ENCODE measurements at regions not wholly inside any gene's neighbourhood (a gene's known extent, or its start where the extent isn't known, plus 50 kb on each side); places are given as distances from the start of the nearest gene placed in this dataset.

DNA sequence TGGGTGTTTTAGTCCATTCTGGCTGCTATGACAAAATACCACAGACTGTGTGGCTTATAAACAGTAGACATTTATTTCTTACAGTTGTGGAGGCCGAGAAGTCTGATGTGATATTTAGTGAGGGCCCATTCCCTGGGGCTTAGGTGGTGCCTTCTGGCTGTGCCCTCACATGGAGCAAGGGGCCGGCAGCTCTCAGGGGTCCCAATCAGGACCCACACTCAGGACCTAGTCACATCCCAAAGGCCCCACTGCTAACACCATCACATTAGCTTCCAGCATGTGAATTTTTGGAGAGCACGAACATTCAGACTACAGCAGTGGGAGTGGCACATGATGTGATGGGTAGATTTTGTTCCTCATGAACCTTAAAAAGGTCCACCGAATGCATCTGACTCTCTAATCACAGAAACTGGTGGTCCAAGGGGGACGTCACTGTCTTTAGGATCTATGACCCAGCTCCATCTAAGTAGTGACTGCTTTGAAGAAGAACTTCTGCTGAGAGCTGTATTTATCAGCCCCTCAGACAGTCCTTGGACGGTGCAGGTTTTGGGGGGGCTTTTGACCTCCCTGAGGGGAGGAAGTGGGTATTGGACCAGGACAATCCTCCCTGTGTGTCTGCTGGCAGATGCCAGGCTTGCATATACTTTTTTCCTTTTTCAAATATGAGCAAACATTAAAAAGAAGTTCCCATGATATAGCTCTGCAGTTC is 154.5 kb upstream of the ZNF32 start:
- TF ChIP-seq, protein P1, sequence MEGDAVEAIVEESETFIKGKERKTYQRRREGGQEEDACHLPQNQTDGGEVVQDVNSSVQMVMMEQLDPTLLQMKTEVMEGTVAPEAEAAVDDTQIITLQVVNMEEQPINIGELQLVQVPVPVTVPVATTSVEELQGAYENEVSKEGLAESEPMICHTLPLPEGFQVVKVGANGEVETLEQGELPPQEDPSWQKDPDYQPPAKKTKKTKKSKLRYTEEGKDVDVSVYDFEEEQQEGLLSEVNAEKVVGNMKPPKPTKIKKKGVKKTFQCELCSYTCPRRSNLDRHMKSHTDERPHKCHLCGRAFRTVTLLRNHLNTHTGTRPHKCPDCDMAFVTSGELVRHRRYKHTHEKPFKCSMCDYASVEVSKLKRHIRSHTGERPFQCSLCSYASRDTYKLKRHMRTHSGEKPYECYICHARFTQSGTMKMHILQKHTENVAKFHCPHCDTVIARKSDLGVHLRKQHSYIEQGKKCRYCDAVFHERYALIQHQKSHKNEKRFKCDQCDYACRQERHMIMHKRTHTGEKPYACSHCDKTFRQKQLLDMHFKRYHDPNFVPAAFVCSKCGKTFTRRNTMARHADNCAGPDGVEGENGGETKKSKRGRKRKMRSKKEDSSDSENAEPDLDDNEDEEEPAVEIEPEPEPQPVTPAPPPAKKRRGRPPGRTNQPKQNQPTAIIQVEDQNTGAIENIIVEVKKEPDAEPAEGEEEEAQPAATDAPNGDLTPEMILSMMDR (IDR thresholded peaks at IDR 0.05; ENCODE audit: low read depth, low read length): no peak
- no peak for DNase-seq (ENCODE audit: extremely low read depth, low read depth)

DNA sequence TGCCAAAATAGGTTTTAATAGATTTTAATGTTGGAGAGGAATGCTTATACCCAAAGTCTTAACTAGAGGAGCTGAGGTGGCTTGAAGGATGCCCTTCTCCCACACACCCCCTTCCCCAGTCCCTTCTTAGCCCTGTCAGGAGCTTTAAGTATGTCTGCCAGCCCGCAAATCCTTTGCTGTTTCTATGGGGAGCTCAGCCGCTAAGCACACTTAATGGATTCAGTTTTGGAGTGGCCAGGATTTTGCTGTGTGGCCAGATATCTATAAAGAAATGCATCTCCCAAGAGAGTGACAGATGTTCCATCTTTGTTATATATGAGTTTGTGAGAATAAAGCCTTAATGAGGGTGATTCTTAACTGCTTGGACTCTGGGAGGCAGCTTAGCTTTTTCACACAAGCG is 152.9 kb upstream of the ZNF32 start:
- TF ChIP-seq, protein P1 (IDR thresholded peaks at IDR 0.05; ENCODE audit: low read depth, low read length): no peak
- DNase-seq (ENCODE audit: extremely low read depth, low read depth): no peak

DNA sequence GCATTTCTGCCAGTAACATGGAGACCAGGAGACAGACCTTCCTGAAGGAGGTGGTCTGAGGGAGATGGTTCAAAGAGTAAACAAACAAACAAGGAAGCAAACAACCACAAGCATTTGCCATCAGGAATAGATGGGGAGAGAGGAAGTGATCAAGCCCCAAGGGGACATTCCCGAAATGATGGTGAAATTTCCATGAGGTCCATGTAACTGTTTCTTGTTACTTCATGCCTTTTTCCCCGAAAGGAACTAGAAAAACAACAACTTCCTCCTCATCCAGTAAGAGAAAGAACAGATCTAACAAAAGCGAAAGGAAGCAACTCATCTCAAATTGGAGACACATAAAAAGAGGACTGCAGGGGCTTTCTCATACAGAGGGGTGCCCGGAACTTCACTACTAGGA is 152.5 kb upstream of the ZNF32 start:
- no peak for DNase-seq (ENCODE audit: extremely low read depth, low read depth)
- TF ChIP-seq, protein P1 (IDR thresholded peaks at IDR 0.05; ENCODE audit: low read depth, low read length): no peak

DNA sequence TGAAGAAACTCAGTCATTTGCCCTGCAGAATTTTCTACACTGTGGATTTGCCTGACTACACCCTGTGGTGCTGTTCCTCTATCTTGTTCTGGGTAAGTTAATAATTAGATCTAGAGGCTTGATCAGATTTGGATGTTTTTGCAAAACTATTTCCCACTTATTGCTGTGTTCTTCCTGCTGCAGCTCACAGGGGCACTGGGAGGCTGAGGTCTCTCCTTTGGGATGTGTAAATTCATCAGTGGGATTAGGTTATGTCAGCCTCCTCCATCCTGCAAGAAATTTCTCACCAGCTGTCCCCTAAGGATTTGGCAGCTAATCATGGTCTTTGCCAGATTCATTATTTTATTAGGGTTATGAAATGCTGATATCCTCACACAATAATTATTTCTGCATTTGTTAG is 148.1 kb upstream of the ZNF32 start:
- TF ChIP-seq, protein P1 (IDR thresholded peaks at IDR 0.05; ENCODE audit: low read depth, low read length): no peak; the same call in 1 of the 2 replicates
- no peak for DNase-seq (ENCODE audit: extremely low read depth, low read depth)

DNA sequence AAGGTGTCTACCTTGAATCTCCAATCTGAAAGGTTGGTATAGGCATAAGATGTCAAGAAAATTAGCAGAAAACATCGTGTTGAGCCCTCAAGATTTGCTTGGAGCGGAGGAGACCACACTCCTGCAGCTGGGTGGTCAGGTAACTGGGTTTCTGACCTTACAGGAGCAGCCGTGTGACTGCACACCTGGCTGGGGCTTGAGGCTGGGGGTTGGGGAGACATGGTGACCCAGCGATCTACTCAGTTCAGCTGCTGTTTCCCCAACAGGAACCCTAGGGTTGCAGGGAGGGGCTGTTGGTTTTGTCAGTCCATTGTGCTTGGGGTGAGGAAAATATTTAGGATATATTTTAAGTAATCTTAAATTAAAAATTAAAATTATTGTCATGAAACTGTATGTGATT is 147.0 kb upstream of the ZNF32 start:
- TF ChIP-seq, protein P1 (IDR thresholded peaks at IDR 0.05; ENCODE audit: low read depth, low read length): no peak

DNA sequence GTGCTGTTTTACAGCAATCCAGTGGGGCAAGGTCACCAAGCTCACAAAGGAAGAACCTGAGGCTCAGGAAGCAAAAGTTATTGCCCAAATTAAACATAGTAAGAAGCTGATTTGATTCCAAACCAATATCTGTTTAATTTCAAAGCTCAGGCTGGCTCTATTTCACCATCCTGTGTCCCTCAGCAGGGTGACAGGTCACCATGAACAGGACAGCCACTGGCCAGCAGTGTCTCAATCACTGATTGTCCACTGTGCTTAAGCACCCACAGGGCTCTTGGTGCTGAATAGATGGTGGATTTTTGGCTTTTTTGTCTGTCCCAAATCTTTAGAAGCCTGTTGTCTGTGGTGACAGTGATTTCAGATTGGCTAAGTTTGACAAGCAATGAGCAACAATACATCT is 146.4 kb upstream of the ZNF32 start:
- DNase-seq (ENCODE audit: extremely low read depth, low read depth): no peak
- TF ChIP-seq, protein P1 (IDR thresholded peaks at IDR 0.05; ENCODE audit: low read depth, low read length): no peak

More for the DNA sequence above, 147.0 kb upstream of the ZNF32 start:
- no peak for DNase-seq (ENCODE audit: extremely low read depth, low read depth)

DNA sequence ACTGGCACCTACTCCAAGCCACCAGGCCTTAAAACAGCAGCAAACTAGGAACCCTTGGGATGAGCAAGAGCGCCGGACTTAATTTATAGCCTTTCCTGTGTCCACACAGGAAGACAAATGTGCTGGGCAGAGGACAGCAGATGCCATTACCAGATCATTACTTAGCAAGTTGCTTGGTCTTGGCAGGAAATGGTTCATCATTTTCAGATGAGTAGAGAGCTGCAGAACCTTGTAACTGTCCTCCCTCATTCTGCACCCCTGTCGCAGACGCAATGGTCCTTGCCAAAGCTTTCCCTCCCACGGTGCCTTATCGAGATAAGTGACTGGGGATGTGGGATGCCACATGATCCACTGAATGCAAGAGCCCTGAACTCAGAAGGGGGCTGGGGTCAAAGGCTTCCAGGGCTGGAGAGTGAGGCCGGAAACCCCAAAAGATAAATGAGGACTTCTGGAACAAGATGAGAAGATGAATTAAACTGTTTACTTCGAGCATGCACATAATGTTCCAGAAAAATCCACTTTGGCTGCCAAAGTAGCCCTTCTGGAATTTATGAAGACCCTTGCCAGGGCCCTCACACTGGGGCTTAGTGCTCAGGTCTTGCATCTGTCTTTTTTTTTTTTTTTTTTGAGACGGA is 145.6 kb upstream of the ZNF32 start:
- TF ChIP-seq, protein P1 (IDR thresholded peaks at IDR 0.05; ENCODE audit: low read depth, low read length): no peak
- no peak for DNase-seq (ENCODE audit: extremely low read depth, low read depth)
